ENCODE measurements at regions not wholly inside any gene's neighbourhood (a gene's known extent, or its start where the extent isn't known, plus 50 kb on each side); places are given as distances from the start of the nearest gene placed in this dataset.

DNA sequence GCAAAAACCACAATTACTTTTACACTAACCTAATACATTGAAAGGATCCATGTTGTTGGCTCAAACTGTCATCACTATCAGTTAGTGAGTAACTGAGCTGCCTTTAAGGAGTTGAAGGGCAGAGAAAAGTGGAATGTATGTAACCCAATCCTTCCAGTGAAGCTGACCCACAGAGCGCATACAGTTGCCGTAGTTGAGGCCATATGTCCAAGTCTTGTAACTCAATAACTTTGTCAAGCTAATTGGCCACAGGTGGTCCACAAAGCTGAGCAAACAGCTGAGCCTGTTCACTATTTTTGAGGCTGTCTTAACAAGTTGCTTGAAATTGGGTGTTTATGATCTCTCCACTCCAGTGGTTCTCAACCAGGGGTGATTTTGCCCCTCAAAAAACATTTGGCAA lies 169.0 kb upstream of the SLC24A5 start:
- intact Hi-C loops (cut with DNase I) = no loop called here
- no peak for ATAC-seq
- Histone ChIP-seq H3K4me3 (no peak overlapping the region), H3K4me1 (no peaks in the 10 kb centered on the region), H3K36me3 (no peaks in the 10 kb centered on the region), H3K27me3 (no peaks in the 10 kb centered on the region), H3K9me3 (no peaks in the 10 kb centered on the region), H3K27ac (no peak overlapping the region)
- no peak for TF ChIP-seq CTCF (IDR thresholded peaks at IDR 0.05)
- FAIRE-seq = no peak
- no peak for DNase-seq
- 91 to 94% methylated on average over 2 of the region's 2 CpGs for WGBS, 2 donors

DNA sequence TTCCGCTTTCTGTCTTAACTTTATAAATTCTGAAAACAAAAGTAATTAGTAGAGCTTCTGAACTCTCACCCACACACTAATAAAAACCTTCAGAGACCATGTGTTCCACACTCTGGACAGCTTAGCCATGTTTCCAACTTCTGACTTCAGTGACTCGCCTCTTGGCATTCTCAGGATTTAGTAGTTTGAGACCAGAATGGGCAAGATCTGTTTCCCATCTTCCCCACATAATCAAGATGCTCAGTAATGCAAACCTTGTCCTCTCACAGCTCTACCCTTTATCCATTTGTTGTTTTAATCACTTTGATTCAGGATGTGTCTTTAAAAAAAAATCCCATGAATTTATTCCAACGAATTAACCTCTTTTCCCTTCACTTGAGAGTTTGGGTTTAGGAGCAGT lies 166.6 kb upstream of the SLC24A5 start:
- intact Hi-C loops (cut with DNase I) = no loop called here
- H3K4me3 ChIP-seq = no peak overlapping the region
- H3K9me3 ChIP-seq = no peaks in the 10 kb centered on the region
- H3K27me3 ChIP-seq = no peaks in the 10 kb centered on the region
- WGBS, 2 donors = 81 to 91% methylated on average over 3 of the region's 3 CpGs
- FAIRE-seq = no peak
- H3K36me3 ChIP-seq = no peaks in the 10 kb centered on the region
- TF ChIP-seq CTCF (IDR thresholded peaks at IDR 0.05) = no peak
- H3K4me1 ChIP-seq = no peaks in the 10 kb centered on the region
- DNase-seq = no peak
- ATAC-seq = no peak
- no peak overlapping the region for H3K27ac ChIP-seq

GRCh38 chr15:47955021-47955420 lies 165.8 kb upstream of the SLC24A5 start:
- 34 to 35% methylated on average over 4 of the region's 4 CpGs for WGBS, 2 donors
- intact Hi-C loops (cut with DNase I) = no loop called here
- H3K4me3 ChIP-seq = no peak overlapping the region
- ATAC-seq = no peak
- H3K4me1 ChIP-seq = no peaks in the 10 kb centered on the region
- no peaks in the 10 kb centered on the region for H3K9me3 ChIP-seq
- DNase-seq = no peak
- H3K27me3 ChIP-seq = no peaks in the 10 kb centered on the region
- FAIRE-seq = no peak
- no peaks in the 10 kb centered on the region for H3K36me3 ChIP-seq
- TF ChIP-seq CTCF (IDR thresholded peaks at IDR 0.05) = no peak
- no peak overlapping the region for H3K27ac ChIP-seq

DNA sequence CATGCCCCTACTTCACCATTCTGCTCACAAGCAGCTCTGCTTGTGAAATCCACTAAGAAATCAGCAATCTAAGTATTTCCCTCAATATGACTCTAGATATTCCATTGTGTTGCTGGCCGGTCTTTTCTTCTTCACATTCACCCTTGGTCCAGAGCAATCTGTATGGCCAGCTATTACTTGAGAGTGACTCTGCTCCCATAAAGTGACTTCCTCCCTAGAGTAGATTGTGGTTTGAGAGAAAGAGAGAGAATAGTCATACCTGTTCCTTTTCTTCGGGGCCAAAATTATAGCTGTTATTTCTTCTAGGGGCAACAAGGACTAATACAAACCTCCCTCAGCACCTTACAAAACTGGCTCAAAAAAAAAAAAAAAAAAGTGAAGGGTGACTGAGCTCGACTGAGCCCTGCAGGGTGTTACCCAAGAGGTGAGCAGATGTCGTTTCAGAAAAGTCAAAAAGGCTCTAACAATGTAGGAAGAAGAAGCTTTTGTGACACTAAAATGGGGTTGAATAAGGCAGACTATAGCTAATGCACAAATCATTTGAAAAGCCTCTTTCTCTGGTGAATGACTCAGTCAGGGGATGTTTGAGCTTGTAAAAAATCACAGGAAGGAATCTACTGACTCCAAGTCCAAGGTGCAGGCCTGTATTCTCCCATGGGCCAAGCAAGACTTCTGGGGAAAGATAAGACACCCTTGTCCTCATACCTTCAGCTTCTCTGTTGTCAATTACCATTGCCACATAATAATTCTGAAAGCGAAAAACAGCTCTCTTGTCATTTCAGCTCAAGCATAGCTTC lies 161.0 kb upstream of the SLC24A5 start:
- H3K27ac ChIP-seq = no peak overlapping the region
- H3K4me1 ChIP-seq = no peaks in the 10 kb centered on the region
- ATAC-seq (no peak), FAIRE-seq (no peak), DNase-seq (no peak)
- no peaks in the 10 kb centered on the region for H3K36me3 ChIP-seq
- intact Hi-C loops (cut with DNase I) = no loop called here
- 89 to 91% methylated on average over 5 of the region's 5 CpGs for WGBS, 2 donors
- TF ChIP-seq CTCF (IDR thresholded peaks at IDR 0.05) = no peak
- H3K27me3 ChIP-seq = no peaks in the 10 kb centered on the region
- no peaks in the 10 kb centered on the region for H3K9me3 ChIP-seq
- H3K4me3 ChIP-seq = no peak overlapping the region

DNA sequence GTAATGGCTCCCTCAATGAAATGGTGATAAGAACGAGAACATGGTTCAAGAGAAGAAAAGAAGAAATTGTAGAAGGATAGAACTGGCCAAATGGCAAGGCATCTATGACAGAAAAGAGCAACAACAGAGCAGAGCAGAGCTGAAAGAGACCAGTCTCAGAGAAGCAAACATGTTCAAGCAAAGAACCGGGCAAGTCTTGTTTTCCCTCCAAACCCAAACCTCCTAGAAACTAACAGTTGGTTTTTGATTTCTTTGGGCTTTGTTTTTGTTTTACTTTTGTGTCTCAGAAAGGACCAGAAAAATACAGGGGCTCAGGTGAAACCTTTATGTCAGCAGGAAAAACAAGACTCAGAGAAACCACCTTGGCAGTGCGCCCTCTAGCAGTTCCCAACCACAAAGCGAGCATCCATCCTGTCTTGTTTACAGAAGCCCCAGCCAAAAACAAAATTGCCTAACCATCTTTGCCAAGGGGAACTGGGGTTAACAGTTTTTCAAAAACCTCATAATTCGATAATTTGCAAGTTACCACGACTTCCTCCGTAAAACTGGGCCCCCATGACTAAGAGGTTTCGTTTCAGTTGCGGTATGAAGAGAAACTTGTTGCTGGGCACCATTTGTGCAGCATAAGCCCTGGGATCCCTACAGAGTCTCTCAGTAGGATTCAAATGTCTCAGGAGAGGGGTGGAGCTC lies 159.2 kb upstream of the SLC24A5 start:
- H3K36me3 ChIP-seq = no peaks in the 10 kb centered on the region
- H3K27me3 ChIP-seq = no peaks in the 10 kb centered on the region
- ATAC-seq (no peak), DNase-seq (no peak), FAIRE-seq (no peak)
- H3K27ac ChIP-seq = no peak overlapping the region
- no peaks in the 10 kb centered on the region for H3K4me1 ChIP-seq
- intact Hi-C loops (cut with DNase I) = no loop called here
- H3K9me3 ChIP-seq = no peaks in the 10 kb centered on the region
- 92 to 93% methylated on average over 9 of the region's 9 CpGs for WGBS, 2 donors
- TF ChIP-seq CTCF (IDR thresholded peaks at IDR 0.05) = no peak
- no peak overlapping the region for H3K4me3 ChIP-seq
